ENCODE measurements at regions not wholly inside any gene's neighbourhood (a gene's known extent, or its start where the extent isn't known, plus 50 kb on each side); places are given as distances from the start of the nearest gene placed in this dataset.

GRCh38 chr3:4078903-4079302 is 224.3 kb upstream of the SETMAR start:
- H3K4me1 Mint-ChIP-seq = 0 out of 2 replicates have a peak, but pooled peaks cover 2% of the 10 kb centered on the region
- TF ChIP-seq SOX15 (CRISPR knock-in tag; IDR thresholded peaks at IDR 0.05) (no peak), SP1 (CRISPR knock-in tag; conservative IDR thresholded peaks at IDR 0.05) (no peak), ATF3 (CRISPR knock-in tag; conservative IDR thresholded peaks at IDR 0.05) (no peak), ZNF263 (CRISPR knock-in tag; IDR thresholded peaks at IDR 0.05; ENCODE audit: low read depth) (no peak), GABPB1 (CRISPR knock-in tag; IDR thresholded peaks at IDR 0.05) (no peak), RORB (CRISPR knock-in tag; IDR thresholded peaks at IDR 0.05) (no peak), SMAD4 (CRISPR knock-in tag; IDR thresholded peaks at IDR 0.05) (no peak), AR (CRISPR knock-in tag; IDR thresholded peaks at IDR 0.05) (no peak), USF2 (CRISPR knock-in tag; IDR thresholded peaks at IDR 0.05) (no peak), NFE2L1 (CRISPR knock-in tag; IDR thresholded peaks at IDR 0.05) (no peak), FOXK1 (CRISPR knock-in tag; IDR thresholded peaks at IDR 0.05) (no peak)
- TF ChIP-seq, protein P1, sequence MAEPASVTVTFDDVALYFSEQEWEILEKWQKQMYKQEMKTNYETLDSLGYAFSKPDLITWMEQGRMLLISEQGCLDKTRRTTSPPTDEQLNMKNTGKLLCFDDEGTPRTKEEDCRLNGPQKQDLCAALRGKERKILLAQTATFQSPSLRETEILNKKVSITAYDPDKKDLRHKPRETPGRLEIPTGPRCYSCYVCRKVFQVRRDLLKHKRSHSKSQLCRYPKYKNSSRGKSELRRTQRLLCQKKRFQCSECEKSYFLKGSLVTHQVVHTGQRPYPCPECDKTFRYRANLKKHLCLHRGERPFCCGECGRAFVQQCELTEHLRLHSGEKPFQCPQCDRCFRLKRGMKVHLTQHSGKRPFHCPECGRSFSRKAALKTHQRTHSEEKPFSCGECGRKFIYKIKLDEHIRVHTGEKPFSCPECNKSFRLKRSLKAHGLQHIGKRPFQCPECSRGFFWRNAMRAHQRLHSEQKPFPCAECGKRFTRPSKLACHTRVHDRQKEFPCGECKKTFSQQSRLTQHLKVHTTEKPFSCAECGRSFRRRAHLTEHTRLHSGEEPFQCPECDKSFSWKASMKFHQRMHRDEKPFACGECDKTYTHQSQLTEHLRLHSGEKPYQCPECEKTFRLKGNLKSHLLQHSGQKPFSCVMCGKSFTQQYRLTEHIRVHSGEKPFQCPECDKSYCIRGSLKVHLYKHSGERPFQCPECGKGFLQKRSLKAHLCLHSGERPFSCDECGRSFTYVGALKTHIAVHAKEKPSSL (CRISPR knock-in tag; conservative IDR thresholded peaks at IDR 0.05) = no peak
- TF ChIP-seq, protein P2, sequence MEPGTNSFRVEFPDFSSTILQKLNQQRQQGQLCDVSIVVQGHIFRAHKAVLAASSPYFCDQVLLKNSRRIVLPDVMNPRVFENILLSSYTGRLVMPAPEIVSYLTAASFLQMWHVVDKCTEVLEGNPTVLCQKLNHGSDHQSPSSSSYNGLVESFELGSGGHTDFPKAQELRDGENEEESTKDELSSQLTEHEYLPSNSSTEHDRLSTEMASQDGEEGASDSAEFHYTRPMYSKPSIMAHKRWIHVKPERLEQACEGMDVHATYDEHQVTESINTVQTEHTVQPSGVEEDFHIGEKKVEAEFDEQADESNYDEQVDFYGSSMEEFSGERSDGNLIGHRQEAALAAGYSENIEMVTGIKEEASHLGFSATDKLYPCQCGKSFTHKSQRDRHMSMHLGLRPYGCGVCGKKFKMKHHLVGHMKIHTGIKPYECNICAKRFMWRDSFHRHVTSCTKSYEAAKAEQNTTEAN (CRISPR knock-in tag; IDR thresholded peaks at IDR 0.05) = no peak
- TF ChIP-seq, protein P3, sequence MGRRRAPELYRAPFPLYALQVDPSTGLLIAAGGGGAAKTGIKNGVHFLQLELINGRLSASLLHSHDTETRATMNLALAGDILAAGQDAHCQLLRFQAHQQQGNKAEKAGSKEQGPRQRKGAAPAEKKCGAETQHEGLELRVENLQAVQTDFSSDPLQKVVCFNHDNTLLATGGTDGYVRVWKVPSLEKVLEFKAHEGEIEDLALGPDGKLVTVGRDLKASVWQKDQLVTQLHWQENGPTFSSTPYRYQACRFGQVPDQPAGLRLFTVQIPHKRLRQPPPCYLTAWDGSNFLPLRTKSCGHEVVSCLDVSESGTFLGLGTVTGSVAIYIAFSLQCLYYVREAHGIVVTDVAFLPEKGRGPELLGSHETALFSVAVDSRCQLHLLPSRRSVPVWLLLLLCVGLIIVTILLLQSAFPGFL (CRISPR knock-in tag; IDR thresholded peaks at IDR 0.05; ENCODE audit: borderline replicate concordance) = no peak
- TF ChIP-seq, protein P4, sequence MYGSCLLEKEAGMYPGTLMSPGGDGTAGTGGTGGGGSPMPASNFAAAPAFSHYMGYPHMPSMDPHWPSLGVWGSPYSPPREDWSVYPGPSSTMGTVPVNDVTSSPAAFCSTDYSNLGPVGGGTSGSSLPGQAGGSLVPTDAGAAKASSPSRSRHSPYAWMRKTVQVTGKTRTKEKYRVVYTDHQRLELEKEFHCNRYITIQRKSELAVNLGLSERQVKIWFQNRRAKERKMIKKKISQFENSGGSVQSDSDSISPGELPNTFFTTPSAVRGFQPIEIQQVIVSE (CRISPR knock-in tag; IDR thresholded peaks at IDR 0.05; ENCODE audit: borderline replicate concordance) = no peak
- TF ChIP-seq, protein P5, sequence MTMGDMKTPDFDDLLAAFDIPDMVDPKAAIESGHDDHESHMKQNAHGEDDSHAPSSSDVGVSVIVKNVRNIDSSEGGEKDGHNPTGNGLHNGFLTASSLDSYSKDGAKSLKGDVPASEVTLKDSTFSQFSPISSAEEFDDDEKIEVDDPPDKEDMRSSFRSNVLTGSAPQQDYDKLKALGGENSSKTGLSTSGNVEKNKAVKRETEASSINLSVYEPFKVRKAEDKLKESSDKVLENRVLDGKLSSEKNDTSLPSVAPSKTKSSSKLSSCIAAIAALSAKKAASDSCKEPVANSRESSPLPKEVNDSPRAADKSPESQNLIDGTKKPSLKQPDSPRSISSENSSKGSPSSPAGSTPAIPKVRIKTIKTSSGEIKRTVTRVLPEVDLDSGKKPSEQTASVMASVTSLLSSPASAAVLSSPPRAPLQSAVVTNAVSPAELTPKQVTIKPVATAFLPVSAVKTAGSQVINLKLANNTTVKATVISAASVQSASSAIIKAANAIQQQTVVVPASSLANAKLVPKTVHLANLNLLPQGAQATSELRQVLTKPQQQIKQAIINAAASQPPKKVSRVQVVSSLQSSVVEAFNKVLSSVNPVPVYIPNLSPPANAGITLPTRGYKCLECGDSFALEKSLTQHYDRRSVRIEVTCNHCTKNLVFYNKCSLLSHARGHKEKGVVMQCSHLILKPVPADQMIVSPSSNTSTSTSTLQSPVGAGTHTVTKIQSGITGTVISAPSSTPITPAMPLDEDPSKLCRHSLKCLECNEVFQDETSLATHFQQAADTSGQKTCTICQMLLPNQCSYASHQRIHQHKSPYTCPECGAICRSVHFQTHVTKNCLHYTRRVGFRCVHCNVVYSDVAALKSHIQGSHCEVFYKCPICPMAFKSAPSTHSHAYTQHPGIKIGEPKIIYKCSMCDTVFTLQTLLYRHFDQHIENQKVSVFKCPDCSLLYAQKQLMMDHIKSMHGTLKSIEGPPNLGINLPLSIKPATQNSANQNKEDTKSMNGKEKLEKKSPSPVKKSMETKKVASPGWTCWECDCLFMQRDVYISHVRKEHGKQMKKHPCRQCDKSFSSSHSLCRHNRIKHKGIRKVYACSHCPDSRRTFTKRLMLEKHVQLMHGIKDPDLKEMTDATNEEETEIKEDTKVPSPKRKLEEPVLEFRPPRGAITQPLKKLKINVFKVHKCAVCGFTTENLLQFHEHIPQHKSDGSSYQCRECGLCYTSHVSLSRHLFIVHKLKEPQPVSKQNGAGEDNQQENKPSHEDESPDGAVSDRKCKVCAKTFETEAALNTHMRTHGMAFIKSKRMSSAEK (CRISPR knock-in tag; IDR thresholded peaks at IDR 0.05; ENCODE audit: borderline replicate concordance) = no peak
- H3K27me3 Mint-ChIP-seq (ENCODE audit: low read depth) = no peaks in the 10 kb centered on the region; the same call in 1 of the 2 replicates
- H3K36me3 Mint-ChIP-seq = peaks cover 17% of the 10 kb centered on the region; the same call in 1 of the 2 replicates
- peaks cover 22% of the 10 kb centered on the region for H3K9me3 Mint-ChIP-seq
- ChIA-PET CTCF (no interaction called here), POLR2A (no interaction called here)
- ATAC-seq (no peak), DNase-seq (ENCODE audit: low spot score) (no peak)
- no peak overlapping the region for H3K27ac Mint-ChIP-seq
- H3K4me3 Mint-ChIP-seq = no peak overlapping the region
